ENCODE measurements at regions not wholly inside any gene's neighbourhood (a gene's known extent, or its start where the extent isn't known, plus 50 kb on each side); places are given as distances from the start of the nearest gene placed in this dataset.

DNA sequence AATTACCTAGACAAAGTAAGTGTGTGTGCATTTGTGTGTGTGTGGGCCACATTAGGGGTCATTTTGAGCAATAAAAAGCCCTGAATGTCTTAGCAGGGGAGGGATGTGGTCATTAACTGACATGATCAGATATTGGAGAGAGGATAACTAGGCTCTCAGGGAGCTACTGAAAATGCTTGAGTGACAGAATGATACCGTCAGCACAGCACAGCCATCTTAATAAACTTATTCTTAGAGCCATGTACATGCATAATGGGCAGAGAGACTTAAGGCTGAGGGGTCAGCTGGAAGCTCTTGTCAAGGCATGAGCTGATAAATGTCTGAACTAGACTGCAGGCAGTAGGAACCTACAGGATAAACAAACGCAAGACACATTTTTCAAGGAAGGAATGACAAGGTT is 239.1 kb upstream of the NCAM1 start:
- no peak for ATAC-seq
- H3K4me3 Mint-ChIP-seq, result no peak overlapping the region
- no peak for DNase-seq
- no peak overlapping the region for H3K27ac Mint-ChIP-seq
- H3K36me3 Mint-ChIP-seq, result no peaks in the 10 kb centered on the region
- H3K27me3 Mint-ChIP-seq, result peaks cover 8 to 69% (median 29%) of the 10 kb centered on the region in 5 donors
- POLR2A ChIA-PET, result no interaction called here
- H3K4me1 Mint-ChIP-seq, result no peaks in the 10 kb centered on the region
- H3K9me3 Mint-ChIP-seq, result peaks cover 0 to 3% (median 0%) of the 10 kb centered on the region in 9 donors

- Mint-ChIP-seq H3K4me1 (no peaks in the 10 kb centered on the region), H3K9me3 (no peaks in the 10 kb centered on the region), H3K4me3 (no peak overlapping the region), H3K27me3 (peaks cover 8 to 69% (median 29%) of the 10 kb centered on the region in 5 donors), H3K27ac (no peak overlapping the region), H3K36me3 (no peaks in the 10 kb centered on the region)
- POLR2A ChIA-PET, result no interaction called here
- no peak for DNase-seq
- ATAC-seq, result no peak
Measured at GRCh38 chr11:112722876-112723275, 238.3 kb upstream of the NCAM1 start.

GRCh38 chr11:112723676-112724495 is 237.3 kb upstream of the NCAM1 start:
- no peak for DNase-seq
- H3K27ac Mint-ChIP-seq, result no peak overlapping the region
- POLR2A ChIA-PET, result no interaction called here
- H3K9me3 Mint-ChIP-seq, result no peaks in the 10 kb centered on the region
- no peaks in the 10 kb centered on the region for H3K4me1 Mint-ChIP-seq
- peaks cover 8 to 64% (median 31%) of the 10 kb centered on the region in 5 donors for H3K27me3 Mint-ChIP-seq
- no peak overlapping the region for H3K4me3 Mint-ChIP-seq
- ATAC-seq, result no peak
- no peaks in the 10 kb centered on the region for H3K36me3 Mint-ChIP-seq

DNA sequence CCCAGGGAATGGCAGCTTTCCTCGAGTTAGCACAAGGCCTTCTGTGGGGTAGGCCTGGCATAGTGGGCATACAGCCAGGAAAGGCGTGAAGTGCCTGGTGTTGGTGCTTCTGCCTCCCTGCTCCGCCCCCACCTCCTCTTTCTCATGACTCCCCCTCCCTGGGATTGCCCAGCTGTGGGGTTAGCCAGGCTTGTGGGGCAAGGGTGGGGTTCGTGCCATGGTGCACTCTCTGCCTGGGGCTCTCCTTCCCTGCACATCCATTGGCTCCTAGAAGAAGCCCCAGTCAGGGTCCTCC is 236.8 kb upstream of the NCAM1 start:
- Mint-ChIP-seq H3K4me3 (no peak overlapping the region), H3K36me3 (no peaks in the 10 kb centered on the region), H3K27ac (no peak overlapping the region), H3K27me3 (peaks cover 8 to 58% (median 30%) of the 10 kb centered on the region in 5 donors), H3K9me3 (no peaks in the 10 kb centered on the region), H3K4me1 (no peaks in the 10 kb centered on the region)
- ATAC-seq, result no peak
- no peak for DNase-seq
- POLR2A ChIA-PET, result no interaction called here

DNA sequence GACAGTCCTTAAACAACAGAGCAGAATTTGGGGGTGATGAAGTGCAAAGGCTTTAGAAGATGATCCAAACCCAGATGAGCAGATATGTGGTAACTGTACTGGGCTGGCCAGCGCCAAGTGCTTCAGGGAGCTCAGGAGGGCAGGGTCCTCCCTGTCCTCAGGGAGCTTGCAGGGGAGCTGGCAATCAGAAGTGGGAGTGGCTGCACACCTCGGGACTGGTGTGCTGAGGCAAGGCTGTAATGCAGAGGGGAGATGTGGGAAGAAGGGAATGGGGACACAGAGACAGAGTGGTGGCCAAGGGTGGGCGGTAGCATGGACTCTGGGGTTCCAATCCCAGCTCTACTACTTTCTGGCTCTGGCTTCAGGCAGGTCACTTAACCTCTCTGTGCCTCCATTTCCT is 235.6 kb upstream of the NCAM1 start:
- no peaks in the 10 kb centered on the region for H3K4me1 Mint-ChIP-seq
- H3K9me3 Mint-ChIP-seq, result no peaks in the 10 kb centered on the region
- ATAC-seq, result no peak
- POLR2A ChIA-PET, result no interaction called here
- H3K4me3 Mint-ChIP-seq, result no peak overlapping the region
- H3K27ac Mint-ChIP-seq, result no peak overlapping the region
- H3K36me3 Mint-ChIP-seq, result no peaks in the 10 kb centered on the region
- no peak for DNase-seq
- H3K27me3 Mint-ChIP-seq, result peaks cover 7 to 56% (median 28%) of the 10 kb centered on the region in 5 donors

GRCh38 chr11:112727341-112727841 is 233.8 kb upstream of the NCAM1 start:
- Mint-ChIP-seq H3K4me1 (no peaks in the 10 kb centered on the region), H3K27me3 (peaks cover 4 to 38% (median 16%) of the 10 kb centered on the region in 5 donors), H3K4me3 (no peak overlapping the region), H3K36me3 (no peaks in the 10 kb centered on the region), H3K27ac (no peak overlapping the region), H3K9me3 (no peaks in the 10 kb centered on the region)
- POLR2A ChIA-PET, result no interaction called here
- ATAC-seq (no peak), DNase-seq (no peak)

DNA sequence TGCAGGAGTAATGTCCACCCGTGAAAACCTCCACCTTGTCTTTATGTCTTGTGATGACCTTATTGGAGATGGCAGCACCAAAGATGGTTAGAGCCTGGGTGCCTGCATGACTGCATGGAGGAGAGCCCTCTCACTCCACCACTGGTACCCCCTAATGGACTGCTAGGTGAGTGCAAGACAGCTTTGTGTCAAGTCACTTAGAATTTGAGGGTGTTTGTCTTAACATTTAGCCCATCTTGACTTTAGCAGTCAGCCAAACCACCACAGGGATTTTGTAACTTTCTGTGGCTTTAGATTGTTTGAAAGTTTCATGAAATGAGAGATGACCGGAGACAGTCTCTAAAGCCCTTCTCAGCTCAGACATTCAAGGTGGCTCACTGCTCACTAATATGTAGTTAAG is 232.9 kb upstream of the NCAM1 start:
- H3K27me3 Mint-ChIP-seq, result peaks cover 0 to 31% (median 10%) of the 10 kb centered on the region in 5 donors
- ATAC-seq, result no peak
- POLR2A ChIA-PET, result no interaction called here
- no peak for DNase-seq
- no peaks in the 10 kb centered on the region for H3K36me3 Mint-ChIP-seq
- no peak overlapping the region for H3K27ac Mint-ChIP-seq
- H3K4me3 Mint-ChIP-seq, result no peak overlapping the region
- peaks cover 0 to 7% (median 0%) of the 10 kb centered on the region in 9 donors for H3K9me3 Mint-ChIP-seq
- H3K4me1 Mint-ChIP-seq, result no peaks in the 10 kb centered on the region

DNA sequence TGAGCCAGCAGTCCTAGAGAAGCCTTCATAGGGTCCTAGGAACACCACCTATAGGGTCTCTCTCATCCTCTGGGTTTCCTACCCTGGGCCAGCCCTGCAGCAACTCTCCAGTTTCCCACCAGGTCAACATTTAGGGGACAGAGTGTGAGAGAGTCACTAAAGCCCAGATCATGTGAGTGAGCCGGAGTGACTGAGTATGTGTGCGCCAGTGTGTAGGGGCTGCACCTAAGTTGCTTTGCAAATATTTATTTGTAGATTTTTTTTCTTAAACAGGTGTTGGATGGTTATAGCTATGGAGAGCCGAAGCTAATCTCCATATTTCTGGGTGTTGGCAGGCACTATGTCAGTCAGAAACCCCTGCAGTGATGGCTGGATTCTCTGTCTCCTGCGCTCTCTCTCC is 232.5 kb upstream of the NCAM1 start:
- Mint-ChIP-seq H3K4me3 (no peak overlapping the region), H3K27ac (no peak overlapping the region), H3K4me1 (no peaks in the 10 kb centered on the region), H3K36me3 (no peaks in the 10 kb centered on the region), H3K27me3 (peaks cover 0 to 31% (median 10%) of the 10 kb centered on the region in 5 donors), H3K9me3 (peaks cover 0 to 9% (median 0%) of the 10 kb centered on the region in 9 donors)
- POLR2A ChIA-PET, result no interaction called here
- ATAC-seq (no peak), DNase-seq (no peak)

GRCh38 chr11:112730591-112730990 is 230.6 kb upstream of the NCAM1 start:
- Mint-ChIP-seq H3K27me3 (peaks cover 0 to 17% (median 5%) of the 10 kb centered on the region in 5 donors), H3K4me3 (no peak overlapping the region), H3K27ac (no peak overlapping the region), H3K36me3 (no peaks in the 10 kb centered on the region), H3K9me3 (peaks cover 0 to 9% (median 0%) of the 10 kb centered on the region in 9 donors), H3K4me1 (no peaks in the 10 kb centered on the region)
- POLR2A ChIA-PET, result no interaction called here
- DNase-seq (no peak), ATAC-seq (no peak)

- ATAC-seq, result no peak
- Mint-ChIP-seq H3K36me3 (no peaks in the 10 kb centered on the region), H3K27me3 (peaks cover 0 to 22% (median 3%) of the 10 kb centered on the region in 5 donors), H3K9me3 (peaks cover 0 to 9% (median 0%) of the 10 kb centered on the region in 9 donors), H3K4me3 (no peak overlapping the region), H3K4me1 (no peaks in the 10 kb centered on the region), H3K27ac (no peak overlapping the region)
- no peak for DNase-seq
- POLR2A ChIA-PET, result no interaction called here
Measured at GRCh38 chr11:112731538-112731937, 229.7 kb upstream of the NCAM1 start.

- ATAC-seq, result no peak
- H3K4me3 Mint-ChIP-seq, result no peak overlapping the region
- H3K27me3 Mint-ChIP-seq, result peaks cover 0 to 23% (median 4%) of the 10 kb centered on the region in 5 donors
- H3K27ac Mint-ChIP-seq, result no peak overlapping the region
- no peaks in the 10 kb centered on the region for H3K36me3 Mint-ChIP-seq
- POLR2A ChIA-PET, result no interaction called here
- DNase-seq, result no peak
- H3K4me1 Mint-ChIP-seq, result no peaks in the 10 kb centered on the region
- peaks cover 0 to 9% (median 0%) of the 10 kb centered on the region in 9 donors for H3K9me3 Mint-ChIP-seq
Measured at GRCh38 chr11:112732031-112732430, 229.2 kb upstream of the NCAM1 start.

DNA sequence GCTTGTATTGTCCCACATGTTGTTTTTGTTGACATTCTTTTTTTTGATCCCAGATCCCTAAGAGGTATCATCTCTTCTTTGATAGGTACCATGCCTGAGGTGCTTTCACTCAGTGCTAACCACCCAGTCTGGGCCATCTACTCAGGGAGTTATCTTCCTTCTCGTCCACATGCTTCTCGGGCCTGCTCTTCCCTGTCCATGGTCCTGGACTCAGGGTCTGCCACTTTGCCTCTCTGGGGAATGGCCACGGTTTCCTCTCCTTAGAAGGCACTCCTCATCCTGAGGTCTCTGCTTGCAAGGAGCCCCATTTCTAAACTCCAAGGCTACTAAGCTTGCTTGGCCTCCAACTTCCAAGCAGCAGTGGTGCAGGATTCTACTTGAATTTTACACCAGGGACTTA is 227.0 kb upstream of the NCAM1 start:
- Mint-ChIP-seq H3K27me3 (peaks cover 2 to 27% (median 6%) of the 10 kb centered on the region in 5 donors), H3K9me3 (peaks cover 0 to 9% (median 0%) of the 10 kb centered on the region in 9 donors), H3K4me1 (no peaks in the 10 kb centered on the region), H3K4me3 (no peak overlapping the region), H3K27ac (no peak overlapping the region), H3K36me3 (no peaks in the 10 kb centered on the region)
- POLR2A ChIA-PET, result no interaction called here
- no peak for DNase-seq
- no peak for ATAC-seq

DNA sequence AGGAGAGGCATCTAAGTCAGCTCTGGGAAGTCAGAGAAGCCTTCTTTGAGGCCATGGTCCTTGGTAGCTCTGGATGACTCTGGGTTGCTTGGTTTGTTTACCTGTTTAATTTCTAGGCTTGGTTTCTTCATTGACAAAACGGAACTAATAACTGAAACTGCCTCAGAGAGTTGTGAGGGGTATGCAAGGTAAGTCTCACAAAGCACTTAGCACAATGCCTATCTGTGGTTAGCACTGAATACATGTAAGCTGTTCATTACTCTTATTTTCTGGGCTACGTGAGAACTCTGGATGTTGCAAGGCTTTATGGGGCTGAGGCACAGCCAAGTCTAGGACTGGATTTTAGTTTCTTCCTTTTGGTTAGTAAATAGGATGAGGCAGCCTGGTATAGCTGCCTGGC is 225.8 kb upstream of the NCAM1 start:
- H3K36me3 Mint-ChIP-seq, result no peaks in the 10 kb centered on the region
- no peak overlapping the region for H3K27ac Mint-ChIP-seq
- peaks cover 0 to 9% (median 0%) of the 10 kb centered on the region in 9 donors for H3K9me3 Mint-ChIP-seq
- no peaks in the 10 kb centered on the region for H3K4me1 Mint-ChIP-seq
- H3K27me3 Mint-ChIP-seq, result peaks cover 2 to 27% (median 6%) of the 10 kb centered on the region in 5 donors
- H3K4me3 Mint-ChIP-seq, result no peak overlapping the region
- ATAC-seq (no peak), DNase-seq (no peak)
- POLR2A ChIA-PET, result no interaction called here

DNA sequence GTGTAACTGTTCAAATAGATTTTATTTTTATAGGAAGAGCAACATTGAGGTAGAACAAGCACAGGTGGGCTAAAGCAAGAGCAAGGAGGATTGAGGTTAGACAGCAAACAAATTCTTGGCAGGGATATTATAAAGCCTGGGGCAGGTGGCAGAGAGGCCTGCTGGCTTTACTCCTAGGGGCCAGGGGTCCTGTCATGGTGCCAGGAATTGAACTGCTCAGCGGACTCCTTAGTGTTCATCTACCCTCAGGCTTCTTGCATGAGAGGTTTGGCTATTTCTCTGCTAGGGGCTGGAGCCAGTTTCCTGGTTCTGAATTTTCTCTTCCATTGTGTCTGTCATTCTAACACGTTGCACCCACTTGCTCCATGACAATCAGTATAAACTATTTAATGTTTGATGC is 217.2 kb upstream of the NCAM1 start:
- H3K36me3 Mint-ChIP-seq, result no peaks in the 10 kb centered on the region
- H3K27me3 Mint-ChIP-seq, result peaks cover 19 to 48% (median 30%) of the 10 kb centered on the region in 5 donors
- no peak overlapping the region for H3K4me3 Mint-ChIP-seq
- no peaks in the 10 kb centered on the region for H3K4me1 Mint-ChIP-seq
- H3K9me3 Mint-ChIP-seq, result peaks cover 0 to 3% (median 0%) of the 10 kb centered on the region in 9 donors
- H3K27ac Mint-ChIP-seq, result no peak overlapping the region
- no peak for ATAC-seq
- no peak for DNase-seq
- POLR2A ChIA-PET, result no interaction called here
